Endothelial cell of umbilical vein (primary cell): ENCODE measurements at regions not wholly inside any gene's neighbourhood (a gene's known extent, or its start where the extent isn't known, plus 50 kb on each side); places are given as distances from the start of the nearest gene placed in this dataset.

Experiments used
- EZH2 ChIP-seq: IDR thresholded peaks from 2 replicates; pipeline ENCODE4 v1.6.1; 2012; ENCODE audit warnings: borderline replicate concordance, low read depth, mild to moderate bottlenecking, moderate library complexity, low read length, inconsistent platforms; ENCODE audit not compliant: severe bottlenecking
- POLR2AphosphoS5 ChIP-seq: IDR thresholded peaks from 2 replicates; pipeline ENCODE4 v1.6.1; 2012; ENCODE audit warnings: low read depth, mild to moderate bottlenecking, control low read depth, low read length, moderate library complexity; ENCODE audit not compliant: insufficient read depth
- TF ChIP-seq, protein P1 (sequence below), 2 donors: IDR thresholded peaks; 1 replicate in 1 of 2; 2 replicates in 1 of 2; pipeline ENCODE4 v1.5.1; 2011; ENCODE audit warnings: low read length in 2 of 2, mild to moderate bottlenecking in 2 of 2, moderate library complexity in 2 of 2, control low read depth in 1 of 2, inconsistent platforms in 1 of 2, low read depth in 1 of 2; ENCODE audit not compliant: insufficient read depth in 1 of 2; ENCODE audit errors: extremely low read depth in 1 of 2

DNA sequence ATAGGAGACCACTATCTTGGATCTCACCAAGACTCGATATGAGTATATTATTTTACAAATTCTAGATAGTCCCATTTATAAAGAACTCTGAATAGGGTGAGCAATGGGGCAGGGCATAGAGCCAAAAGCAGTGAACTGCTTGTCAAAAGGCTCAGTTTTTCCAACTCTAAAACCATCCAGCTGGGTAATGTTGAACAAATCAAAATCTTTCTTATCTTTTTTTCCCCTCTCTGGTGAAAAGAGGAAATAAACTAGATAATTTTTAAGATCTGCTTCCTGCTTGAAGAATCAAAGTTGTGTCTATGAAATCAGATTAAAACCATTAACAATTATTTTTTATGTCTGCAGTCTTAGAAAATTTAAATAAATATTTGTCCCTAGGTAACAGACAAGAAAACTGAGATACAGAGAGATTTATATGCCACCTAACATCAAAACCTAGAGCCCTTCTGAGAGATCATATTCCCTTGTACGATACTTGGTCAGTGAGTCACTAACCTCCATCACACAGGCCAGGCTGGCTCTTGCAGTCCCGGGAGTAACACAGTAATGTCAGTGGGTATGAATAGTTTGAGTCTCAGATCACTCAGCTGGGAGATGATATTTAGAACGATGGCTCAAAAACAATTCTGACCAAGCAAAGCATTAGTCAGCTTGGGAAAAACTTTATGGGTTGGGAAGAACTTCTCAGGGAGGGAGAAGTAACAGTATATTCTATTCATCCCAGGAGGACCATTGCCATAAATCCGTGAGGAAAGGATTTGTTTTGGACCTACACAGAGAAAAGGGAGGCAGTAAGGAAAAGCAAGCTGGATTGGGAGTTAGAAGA lies 178.8 kb downstream of the REEP3 start:
- TF ChIP-seq, protein P1, sequence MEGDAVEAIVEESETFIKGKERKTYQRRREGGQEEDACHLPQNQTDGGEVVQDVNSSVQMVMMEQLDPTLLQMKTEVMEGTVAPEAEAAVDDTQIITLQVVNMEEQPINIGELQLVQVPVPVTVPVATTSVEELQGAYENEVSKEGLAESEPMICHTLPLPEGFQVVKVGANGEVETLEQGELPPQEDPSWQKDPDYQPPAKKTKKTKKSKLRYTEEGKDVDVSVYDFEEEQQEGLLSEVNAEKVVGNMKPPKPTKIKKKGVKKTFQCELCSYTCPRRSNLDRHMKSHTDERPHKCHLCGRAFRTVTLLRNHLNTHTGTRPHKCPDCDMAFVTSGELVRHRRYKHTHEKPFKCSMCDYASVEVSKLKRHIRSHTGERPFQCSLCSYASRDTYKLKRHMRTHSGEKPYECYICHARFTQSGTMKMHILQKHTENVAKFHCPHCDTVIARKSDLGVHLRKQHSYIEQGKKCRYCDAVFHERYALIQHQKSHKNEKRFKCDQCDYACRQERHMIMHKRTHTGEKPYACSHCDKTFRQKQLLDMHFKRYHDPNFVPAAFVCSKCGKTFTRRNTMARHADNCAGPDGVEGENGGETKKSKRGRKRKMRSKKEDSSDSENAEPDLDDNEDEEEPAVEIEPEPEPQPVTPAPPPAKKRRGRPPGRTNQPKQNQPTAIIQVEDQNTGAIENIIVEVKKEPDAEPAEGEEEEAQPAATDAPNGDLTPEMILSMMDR (IDR thresholded peaks at IDR 0.05; ENCODE audit: extremely low read depth in 1 of 2, insufficient read depth in 1 of 2, low read depth in 1 of 2, low read length in 2 of 2), result no peak
- TF ChIP-seq EZH2 (no peak), POLR2AphosphoS5 (no peak)
